ENCODE measurements at regions not wholly inside any gene's neighbourhood (a gene's known extent, or its start where the extent isn't known, plus 50 kb on each side); places are given as distances from the start of the nearest gene placed in this dataset.

GRCh38 chr12:97639702-97640101, 177.1 kb downstream of the RMST start:
- H3K4me3 ChIP-seq (replicated peaks; ENCODE audit: insufficient read depth, low read length), result no peak overlapping the region
- no peak for TF ChIP-seq POLR2AphosphoS5 (IDR thresholded peaks at IDR 0.05; ENCODE audit: low read depth)
- TF ChIP-seq REST (IDR thresholded peaks at IDR 0.05; ENCODE audit: insufficient replicate concordance, low read depth), result no peak
- TF ChIP-seq CTCF (IDR thresholded peaks at IDR 0.05; ENCODE audit: insufficient read depth, low read length), result no peak
- TF ChIP-seq SPI1 (IDR thresholded peaks at IDR 0.05; ENCODE audit: borderline replicate concordance, low read depth), result no peak
- no peak overlapping the region for H3K27ac ChIP-seq (replicated peaks)
- no peaks in the 10 kb centered on the region for H3K27me3 ChIP-seq (ENCODE audit: insufficient read depth, poor library complexity, severe bottlenecking)
- DNase-seq (ENCODE audit: low read depth in 1 of 2, low spot score in 1 of 2), result no peak

DNA sequence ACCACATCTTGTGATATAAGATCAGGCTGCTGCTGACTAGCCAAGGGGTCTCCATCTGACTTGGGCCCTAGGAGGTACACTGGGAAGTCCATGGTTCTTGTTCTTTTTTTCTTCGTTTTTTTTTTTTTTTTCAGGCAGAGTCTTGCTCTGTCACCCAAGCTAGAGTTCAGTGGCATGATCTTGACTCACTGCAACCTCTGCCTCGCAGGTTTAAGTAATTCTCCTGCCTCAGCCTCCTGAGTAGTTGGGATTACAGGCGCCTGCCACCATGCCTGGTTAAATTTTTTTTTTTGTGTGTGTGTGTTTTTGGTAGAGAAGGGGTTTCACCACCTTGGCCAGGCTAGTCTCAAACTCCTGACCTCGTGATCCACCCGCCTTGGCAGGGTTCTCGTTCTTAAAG, 178.2 kb downstream of the RMST start:
- Histone ChIP-seq H3K27ac (replicated peaks) (no peak overlapping the region), H3K27me3 (ENCODE audit: insufficient read depth, poor library complexity, severe bottlenecking) (no peaks in the 10 kb centered on the region), H3K4me3 (replicated peaks; ENCODE audit: insufficient read depth, low read length) (no peak overlapping the region)
- no peak for TF ChIP-seq POLR2AphosphoS5 (IDR thresholded peaks at IDR 0.05; ENCODE audit: low read depth)
- no peak for TF ChIP-seq CTCF (IDR thresholded peaks at IDR 0.05; ENCODE audit: insufficient read depth, low read length)
- TF ChIP-seq GABPA (IDR thresholded peaks at IDR 0.05; ENCODE audit: low read depth), result no peak
- TF ChIP-seq REST (IDR thresholded peaks at IDR 0.05; ENCODE audit: insufficient replicate concordance, low read depth), result no peak
- no peak for TF ChIP-seq SPI1 (IDR thresholded peaks at IDR 0.05; ENCODE audit: borderline replicate concordance, low read depth)
- no peak for DNase-seq (ENCODE audit: low read depth in 1 of 2, low spot score in 1 of 2)

DNA sequence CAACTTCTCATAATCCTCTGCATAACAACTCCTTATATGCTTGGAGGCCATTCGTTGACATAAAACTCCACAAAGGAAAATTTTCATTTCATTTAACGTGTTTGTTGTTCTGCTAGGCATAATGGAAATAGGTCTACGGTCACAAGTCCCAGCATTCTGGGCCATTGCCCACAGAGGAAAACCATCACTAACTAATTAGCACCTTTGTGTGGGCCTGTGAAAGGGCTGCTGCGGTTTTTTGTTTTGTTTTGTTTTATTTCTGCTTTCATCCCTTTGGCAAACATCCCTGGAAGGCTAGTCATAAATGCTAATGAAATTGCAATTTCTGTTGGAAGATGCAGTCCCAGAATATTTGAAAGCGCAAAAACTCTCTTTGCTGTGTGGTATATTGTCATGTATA, 180.3 kb downstream of the RMST start:
- Histone ChIP-seq H3K4me3 (replicated peaks; ENCODE audit: insufficient read depth, low read length) (no peak overlapping the region), H3K27me3 (ENCODE audit: insufficient read depth, poor library complexity, severe bottlenecking) (no peaks in the 10 kb centered on the region), H3K27ac (replicated peaks) (no peak overlapping the region)
- DNase-seq (ENCODE audit: low read depth in 1 of 2, low spot score in 1 of 2), result no peak
- TF ChIP-seq REST (IDR thresholded peaks at IDR 0.05; ENCODE audit: insufficient replicate concordance, low read depth) (no peak), CTCF (IDR thresholded peaks at IDR 0.05; ENCODE audit: insufficient read depth, low read length) (no peak), GABPA (IDR thresholded peaks at IDR 0.05; ENCODE audit: low read depth) (no peak), POLR2AphosphoS5 (IDR thresholded peaks at IDR 0.05; ENCODE audit: low read depth) (no peak), SPI1 (IDR thresholded peaks at IDR 0.05; ENCODE audit: borderline replicate concordance, low read depth) (no peak)

All from HL-60 (cell line).